HG02798 (cell line): ENCODE measurements at regions not wholly inside any gene's neighbourhood (a gene's known extent, or its start where the extent isn't known, plus 50 kb on each side); places are given as distances from the start of the nearest gene placed in this dataset.
"Not testable (repeated sequence)": the region's sequence is repeated elsewhere in the genome, so short reads cannot be mapped to it uniquely, and the experiment has no call there.

Source experiments
- ATAC-seq: cut with Tn5 transposase; IDR thresholded peaks from one replicate; pipeline ENCODE4 v1.9.1; 2021; ENCODE audit warnings: mild to moderate bottlenecking; ENCODE audit not compliant: unreplicated experiment, poor library complexity

DNA sequence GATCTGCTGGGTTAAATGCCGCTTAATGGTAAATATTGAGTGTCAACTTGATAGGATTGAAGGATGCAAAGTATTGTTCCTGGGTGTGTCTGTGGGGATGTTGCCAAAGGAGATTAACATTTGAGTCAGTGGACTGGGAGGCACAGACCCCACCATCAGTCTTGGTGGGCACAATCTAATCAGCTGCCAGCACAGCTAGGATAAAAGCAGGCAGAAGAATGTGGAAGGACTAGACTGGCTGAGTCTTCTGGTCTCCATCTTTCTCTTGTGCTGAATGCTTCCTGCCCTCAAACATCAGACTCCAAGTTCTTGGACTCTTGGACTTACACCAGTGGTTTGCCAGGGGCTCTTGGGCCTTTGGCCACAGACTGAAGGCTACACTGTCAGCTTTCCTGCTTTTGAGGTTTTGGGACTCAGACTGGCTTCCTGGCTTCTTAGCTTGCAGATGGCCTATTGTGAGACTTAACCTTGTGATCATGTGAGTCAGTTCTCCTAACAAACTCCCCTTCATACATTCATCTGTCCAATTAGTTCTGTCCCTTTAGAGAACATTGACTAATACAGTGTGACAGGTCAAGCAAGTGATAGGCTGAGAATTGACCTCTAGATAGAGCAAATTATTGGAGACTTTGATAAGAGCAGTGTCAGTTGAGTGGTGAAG is 332.5 kb downstream of the DLEU7 start:
- ATAC-seq: not testable (repeated sequence)

- peak; percentile 34 for ATAC-seq
Observed at GRCh38 chr13:50511877-50512341, 331.6 kb downstream of the DLEU7 start.

DNA sequence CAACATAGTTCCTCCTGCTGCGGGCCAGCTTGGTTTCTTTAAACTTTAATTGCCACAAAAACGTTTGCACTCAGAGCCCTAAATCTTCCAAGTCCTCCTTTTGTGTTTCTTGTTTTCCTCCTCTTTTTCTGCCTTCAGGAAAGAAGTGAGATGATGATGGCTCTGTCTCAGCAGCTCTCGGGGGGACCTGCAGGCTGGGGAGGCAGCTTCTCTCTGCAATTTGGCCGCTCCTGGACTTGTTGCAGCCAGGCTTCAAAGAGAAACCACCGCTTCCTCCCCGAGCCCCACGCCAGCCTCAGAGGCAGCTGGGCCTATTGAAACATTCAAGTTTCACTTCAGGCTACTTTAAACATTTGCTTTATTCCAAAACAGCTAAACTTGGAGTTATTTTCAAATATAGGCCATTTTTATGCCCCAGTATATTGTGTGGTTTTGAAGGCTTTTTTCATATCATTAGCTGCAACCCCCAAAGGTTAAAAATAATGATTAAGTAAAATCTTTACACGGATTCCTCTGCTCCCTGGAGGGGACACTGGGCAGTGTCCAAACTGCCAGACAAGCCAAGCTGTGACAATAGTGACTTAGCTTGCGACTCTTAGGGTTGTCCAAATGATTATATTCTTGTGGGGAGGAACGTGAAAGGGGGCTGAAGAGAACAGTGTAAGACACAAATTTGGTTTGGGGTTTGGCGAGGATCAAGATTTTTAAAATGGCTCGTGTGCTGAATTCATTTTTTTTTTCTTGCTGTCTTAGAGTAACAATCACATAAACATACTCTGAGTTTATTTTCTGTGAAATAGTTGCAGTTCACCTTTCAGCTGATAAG is 330.8 kb downstream of the DLEU7 start:
- peak; percentile 93 for ATAC-seq

- no peak for ATAC-seq
Observed at GRCh38 chr13:50513300-50513877, 330.1 kb downstream of the DLEU7 start.

- no peak for ATAC-seq
Observed at GRCh38 chr13:50514249-50514648, 329.2 kb downstream of the DLEU7 start.

DNA sequence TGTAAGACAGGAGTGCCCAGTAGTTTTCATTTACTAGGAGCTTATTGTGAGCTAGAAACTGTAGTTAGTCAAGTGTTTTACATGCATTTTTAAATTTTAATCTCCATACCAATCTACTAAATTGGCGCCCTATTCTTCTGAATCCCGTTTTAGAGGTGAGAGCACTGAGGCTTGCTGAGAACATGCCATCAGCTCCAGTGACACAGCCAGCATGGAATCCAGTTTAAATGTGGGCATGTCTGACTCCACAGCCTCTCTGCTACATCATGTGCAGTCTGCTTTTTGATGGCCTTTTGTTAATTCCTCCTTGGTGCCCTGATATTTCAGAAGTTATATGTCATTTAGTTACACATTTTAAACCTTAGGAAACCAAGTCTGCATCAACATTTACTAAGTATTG is 325.4 kb downstream of the DLEU7 start:
- no peak for ATAC-seq

DNA sequence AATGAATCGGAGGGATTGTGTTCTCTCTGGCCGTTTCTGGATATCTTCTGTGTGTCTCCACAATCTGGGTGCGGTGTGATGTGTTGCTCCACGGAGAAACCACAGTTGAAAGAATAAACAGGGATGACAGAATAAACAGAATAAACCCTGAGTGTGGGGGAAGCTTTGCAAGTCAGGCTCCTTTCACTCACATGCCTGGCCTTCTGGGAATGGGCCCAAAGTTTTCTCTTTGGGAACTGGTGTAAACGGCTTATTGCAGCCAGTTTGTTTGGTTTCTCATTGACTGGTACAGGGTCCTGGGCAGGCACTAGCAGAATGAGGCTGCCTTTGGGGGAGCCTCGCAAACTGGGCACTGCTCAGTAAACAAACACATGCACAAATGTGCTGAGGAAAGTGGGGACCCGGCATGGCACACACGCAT is 324.7 kb downstream of the DLEU7 start:
- ATAC-seq: no peak

GRCh38 chr13:50519866-50520265 is 323.6 kb downstream of the DLEU7 start:
- no peak for ATAC-seq

- no peak for ATAC-seq
Observed at GRCh38 chr13:50521006-50521830, 322.3 kb downstream of the DLEU7 start.

GRCh38 chr13:50521831-50522149 is 321.7 kb downstream of the DLEU7 start:
- ATAC-seq: no peak

DNA sequence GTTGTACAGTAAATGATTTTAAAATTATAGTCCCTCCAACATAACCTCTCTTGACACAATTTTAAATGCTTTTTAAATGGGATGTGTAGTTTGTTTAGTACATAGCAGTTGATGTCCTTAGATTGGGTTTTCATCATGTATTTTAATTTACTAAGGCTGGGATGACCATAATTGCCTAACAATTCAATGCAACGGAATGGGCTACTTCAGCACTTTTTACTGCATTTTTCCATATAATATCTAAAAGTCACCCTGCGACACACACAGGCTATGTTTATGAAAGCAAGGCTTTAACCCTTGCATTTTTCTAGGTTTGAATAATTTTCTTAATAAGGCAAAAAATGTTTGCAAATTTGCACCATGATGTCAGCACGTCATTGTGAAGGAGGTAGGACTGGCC is 321.0 kb downstream of the DLEU7 start:
- ATAC-seq: no peak

GRCh38 chr13:50523307-50523706 is 320.2 kb downstream of the DLEU7 start:
- ATAC-seq: no peak

DNA sequence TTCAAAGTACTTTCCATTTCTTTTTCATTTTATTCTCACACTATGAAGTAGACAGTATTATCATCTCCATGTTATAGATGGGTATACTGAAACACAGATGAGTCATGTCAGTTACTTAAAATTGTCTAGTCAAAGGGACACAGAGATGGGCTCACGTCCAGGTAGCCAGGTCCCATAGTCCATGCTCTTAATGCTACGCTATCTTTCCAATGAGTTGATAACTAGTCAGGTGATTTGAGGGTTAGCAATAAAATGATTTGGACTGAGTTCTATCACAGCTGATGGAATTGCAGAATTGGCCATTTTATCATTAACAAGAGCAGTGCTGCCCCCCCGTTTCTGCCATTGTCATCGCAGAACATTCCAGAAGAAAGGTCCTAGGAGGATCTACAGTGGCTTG is 318.9 kb downstream of the DLEU7 start:
- ATAC-seq: no peak

GRCh38 chr13:50526661-50527071 is 316.8 kb downstream of the DLEU7 start:
- no peak for ATAC-seq

GRCh38 chr13:50527188-50527587 is 316.3 kb downstream of the DLEU7 start:
- no peak for ATAC-seq

- no peak for ATAC-seq
Observed at GRCh38 chr13:50527612-50528509, 315.6 kb downstream of the DLEU7 start.

DNA sequence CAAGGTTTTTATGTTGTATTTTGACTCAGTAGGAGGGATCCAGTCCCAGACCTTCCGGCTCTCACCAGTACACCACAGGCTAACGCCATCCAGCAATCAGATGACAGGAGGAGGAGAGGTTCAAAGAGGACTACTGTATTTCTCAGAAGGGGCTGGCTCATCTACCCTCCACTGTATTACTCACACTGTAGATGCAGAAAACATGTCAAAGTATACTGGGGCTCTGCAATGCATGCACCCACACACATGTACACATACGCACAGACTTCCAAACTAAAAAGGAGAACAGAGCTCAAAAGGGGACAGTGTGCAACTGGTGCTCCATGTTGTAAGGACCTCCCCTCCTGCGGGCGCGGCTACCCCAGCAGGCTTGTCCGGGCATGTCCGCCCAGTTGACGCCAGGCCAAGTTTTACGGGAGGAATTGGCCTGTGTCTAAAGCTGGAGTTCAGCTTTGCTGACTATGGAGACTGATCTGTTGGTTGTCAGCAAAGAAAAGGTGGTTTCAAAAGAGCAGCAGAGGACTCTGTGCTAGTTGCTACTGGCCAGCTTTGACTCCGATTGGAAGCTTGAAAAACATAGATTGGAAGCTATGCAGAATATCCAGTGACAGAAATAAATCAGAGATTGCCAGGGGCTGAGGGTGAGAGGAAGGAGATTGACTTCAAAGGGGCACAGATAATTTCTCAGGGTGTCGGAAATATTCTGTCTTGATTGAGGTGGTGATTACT is 314.2 kb downstream of the DLEU7 start:
- ATAC-seq: no peak

- no peak for ATAC-seq
Observed at GRCh38 chr13:50531917-50532899, 311.3 kb downstream of the DLEU7 start.
